ENCODE measurements at regions not wholly inside any gene's neighbourhood (a gene's known extent, or its start where the extent isn't known, plus 50 kb on each side); places are given as distances from the start of the nearest gene placed in this dataset.

DNA sequence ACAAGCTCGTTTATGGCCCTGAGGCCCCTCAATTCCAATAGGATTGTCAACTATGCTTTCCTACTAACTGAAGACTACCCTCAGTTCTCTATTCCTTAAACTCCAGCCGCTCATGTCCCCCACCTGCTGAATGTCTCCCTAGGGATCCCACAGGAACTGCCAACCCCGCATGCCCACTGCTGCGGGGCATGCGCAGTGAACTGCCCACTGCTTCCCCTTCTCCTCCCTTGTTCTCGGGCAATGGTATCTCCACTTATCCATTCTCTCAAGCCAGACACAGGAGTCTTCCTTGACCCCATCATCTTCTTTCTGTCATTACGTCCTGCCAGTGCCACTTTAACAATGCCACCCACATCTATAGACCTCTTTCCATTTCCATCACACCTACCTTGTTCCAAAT lies 90.0 kb downstream of the FGF18 start:
- Mint-ChIP-seq H3K4me1 (no peaks in the 10 kb centered on the region), H3K9me3 (no peaks in the 10 kb centered on the region), H3K27me3 (peaks cover 5% of the 10 kb centered on the region), H3K27ac (no peak overlapping the region), H3K4me3 (no peak overlapping the region), H3K36me3 (no peaks in the 10 kb centered on the region)
- DNase-seq, result no peak

DNA sequence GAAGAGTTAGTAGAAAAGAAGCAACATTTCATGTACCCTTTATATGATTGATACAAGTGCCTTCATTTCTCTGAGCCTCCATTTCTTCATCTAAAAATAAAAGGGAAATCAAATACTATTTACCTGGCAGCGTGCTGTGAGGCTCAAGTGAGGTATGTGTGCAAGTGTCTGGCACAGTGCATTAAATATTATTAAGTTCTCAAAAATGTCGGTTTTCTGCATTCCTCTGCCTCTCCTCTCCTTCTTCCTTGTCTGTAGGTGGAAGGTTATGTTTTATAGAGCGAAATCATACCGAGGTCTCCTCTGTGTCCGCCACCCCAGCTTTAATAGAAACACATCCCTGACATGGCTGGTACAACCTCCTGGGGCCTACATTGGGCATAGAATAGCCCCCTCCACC lies 93.0 kb downstream of the FGF18 start:
- no peak overlapping the region for H3K27ac Mint-ChIP-seq
- H3K36me3 Mint-ChIP-seq, result no peaks in the 10 kb centered on the region
- H3K9me3 Mint-ChIP-seq, result no peaks in the 10 kb centered on the region
- no peaks in the 10 kb centered on the region for H3K4me1 Mint-ChIP-seq
- H3K4me3 Mint-ChIP-seq, result no peak overlapping the region
- DNase-seq, result no peak
- peaks cover 5% of the 10 kb centered on the region for H3K27me3 Mint-ChIP-seq

GRCh38 chr5:171513591-171513990 lies 94.1 kb downstream of the FGF18 start:
- Mint-ChIP-seq H3K36me3 (no peaks in the 10 kb centered on the region), H3K27ac (no peak overlapping the region), H3K4me1 (no peaks in the 10 kb centered on the region), H3K27me3 (peaks cover 5% of the 10 kb centered on the region), H3K4me3 (no peak overlapping the region), H3K9me3 (no peaks in the 10 kb centered on the region)
- no peak for DNase-seq

DNA sequence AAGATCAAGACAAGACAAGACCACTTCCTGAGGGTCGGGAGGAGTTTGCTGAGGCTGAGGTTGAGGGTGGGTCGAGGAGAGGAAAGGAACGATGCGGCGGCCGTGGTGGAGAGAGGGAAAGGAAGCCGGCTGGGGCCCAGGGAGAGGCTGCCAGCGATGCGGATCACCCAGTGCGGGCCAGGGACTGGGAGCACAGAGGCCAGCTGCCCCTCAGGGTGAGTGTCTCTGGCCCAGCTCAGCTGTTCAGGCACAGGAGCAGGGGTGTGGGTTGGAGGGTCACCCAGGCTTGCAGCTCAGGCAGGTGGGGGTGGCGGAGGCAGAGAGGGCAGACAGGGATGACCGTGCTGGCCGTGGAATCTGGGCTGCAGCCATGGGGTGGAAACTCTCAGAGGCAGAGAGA lies 99.5 kb downstream of the FGF18 start:
- H3K9me3 Mint-ChIP-seq, result no peaks in the 10 kb centered on the region
- no peak overlapping the region for H3K27ac Mint-ChIP-seq
- no peaks in the 10 kb centered on the region for H3K4me1 Mint-ChIP-seq
- no peaks in the 10 kb centered on the region for H3K36me3 Mint-ChIP-seq
- H3K4me3 Mint-ChIP-seq, result no peak overlapping the region
- no peaks in the 10 kb centered on the region for H3K27me3 Mint-ChIP-seq
- DNase-seq, result no peak

- H3K4me3 Mint-ChIP-seq, result no peak overlapping the region
- no peak overlapping the region for H3K27ac Mint-ChIP-seq
- no peaks in the 10 kb centered on the region for H3K36me3 Mint-ChIP-seq
- no peaks in the 10 kb centered on the region for H3K27me3 Mint-ChIP-seq
- H3K4me1 Mint-ChIP-seq, result no peaks in the 10 kb centered on the region
- H3K9me3 Mint-ChIP-seq, result no peaks in the 10 kb centered on the region
- DNase-seq, result no peak
Measured at GRCh38 chr5:171520300-171521174, 101.1 kb downstream of the FGF18 start.

GRCh38 chr5:171521219-171521633 lies 101.8 kb downstream of the FGF18 start:
- no peak overlapping the region for H3K4me3 Mint-ChIP-seq
- no peaks in the 10 kb centered on the region for H3K4me1 Mint-ChIP-seq
- no peaks in the 10 kb centered on the region for H3K36me3 Mint-ChIP-seq
- H3K27me3 Mint-ChIP-seq, result no peaks in the 10 kb centered on the region
- no peak overlapping the region for H3K27ac Mint-ChIP-seq
- no peak for DNase-seq
- no peaks in the 10 kb centered on the region for H3K9me3 Mint-ChIP-seq

GRCh38 chr5:171521679-171522078 lies 102.2 kb downstream of the FGF18 start:
- H3K4me3 Mint-ChIP-seq, result no peak overlapping the region
- H3K27me3 Mint-ChIP-seq, result no peaks in the 10 kb centered on the region
- no peak overlapping the region for H3K27ac Mint-ChIP-seq
- H3K9me3 Mint-ChIP-seq, result no peaks in the 10 kb centered on the region
- H3K36me3 Mint-ChIP-seq, result no peaks in the 10 kb centered on the region
- H3K4me1 Mint-ChIP-seq, result no peaks in the 10 kb centered on the region
- no peak for DNase-seq

GRCh38 chr5:171523781-171524180 lies 104.3 kb downstream of the FGF18 start:
- Mint-ChIP-seq H3K36me3 (no peaks in the 10 kb centered on the region), H3K27me3 (no peaks in the 10 kb centered on the region), H3K9me3 (no peaks in the 10 kb centered on the region), H3K4me1 (no peaks in the 10 kb centered on the region), H3K27ac (no peak overlapping the region), H3K4me3 (no peak overlapping the region)
- DNase-seq, result no peak

DNA sequence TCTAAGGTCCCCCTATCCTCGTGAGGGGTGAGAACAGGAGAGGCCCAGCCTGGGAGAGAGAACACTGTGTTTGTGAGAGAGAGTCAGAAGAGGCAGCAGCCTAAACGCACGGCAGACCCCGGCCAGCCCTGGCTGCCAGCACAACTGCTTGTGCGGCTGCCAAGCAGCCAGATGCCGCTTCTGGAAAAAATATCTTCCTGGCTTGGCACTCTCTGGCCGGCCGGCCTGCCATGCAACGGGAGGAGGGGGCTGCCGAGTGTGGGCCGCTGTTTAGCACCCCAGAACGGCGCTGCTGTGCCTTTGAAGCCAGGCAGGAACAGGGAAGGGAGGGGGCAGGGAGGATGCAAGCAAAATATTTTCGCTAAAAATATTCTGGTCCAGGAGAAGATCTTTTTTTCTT lies 105.0 kb downstream of the FGF18 start:
- DNase-seq, result no peak
- no peak overlapping the region for H3K27ac Mint-ChIP-seq
- H3K4me3 Mint-ChIP-seq, result no peak overlapping the region
- H3K4me1 Mint-ChIP-seq, result no peaks in the 10 kb centered on the region
- no peaks in the 10 kb centered on the region for H3K36me3 Mint-ChIP-seq
- H3K9me3 Mint-ChIP-seq, result no peaks in the 10 kb centered on the region
- no peaks in the 10 kb centered on the region for H3K27me3 Mint-ChIP-seq

GRCh38 chr5:171525085-171525484 lies 105.6 kb downstream of the FGF18 start:
- H3K36me3 Mint-ChIP-seq, result no peaks in the 10 kb centered on the region
- no peaks in the 10 kb centered on the region for H3K4me1 Mint-ChIP-seq
- H3K27ac Mint-ChIP-seq, result no peak overlapping the region
- H3K27me3 Mint-ChIP-seq, result no peaks in the 10 kb centered on the region
- no peaks in the 10 kb centered on the region for H3K9me3 Mint-ChIP-seq
- no peak for DNase-seq
- H3K4me3 Mint-ChIP-seq, result no peak overlapping the region

GRCh38 chr5:171528036-171528435 lies 108.6 kb downstream of the FGF18 start:
- H3K27me3 Mint-ChIP-seq, result no peaks in the 10 kb centered on the region
- H3K27ac Mint-ChIP-seq, result no peak overlapping the region
- no peaks in the 10 kb centered on the region for H3K4me1 Mint-ChIP-seq
- no peaks in the 10 kb centered on the region for H3K36me3 Mint-ChIP-seq
- no peak for DNase-seq
- no peak overlapping the region for H3K4me3 Mint-ChIP-seq
- H3K9me3 Mint-ChIP-seq, result no peaks in the 10 kb centered on the region

- no peaks in the 10 kb centered on the region for H3K36me3 Mint-ChIP-seq
- no peaks in the 10 kb centered on the region for H3K4me1 Mint-ChIP-seq
- no peak for DNase-seq
- no peaks in the 10 kb centered on the region for H3K9me3 Mint-ChIP-seq
- peaks cover 3% of the 10 kb centered on the region for H3K27me3 Mint-ChIP-seq
- no peak overlapping the region for H3K4me3 Mint-ChIP-seq
- H3K27ac Mint-ChIP-seq, result no peak overlapping the region
Measured at GRCh38 chr5:171528865-171529614, 109.6 kb downstream of the FGF18 start.

DNA sequence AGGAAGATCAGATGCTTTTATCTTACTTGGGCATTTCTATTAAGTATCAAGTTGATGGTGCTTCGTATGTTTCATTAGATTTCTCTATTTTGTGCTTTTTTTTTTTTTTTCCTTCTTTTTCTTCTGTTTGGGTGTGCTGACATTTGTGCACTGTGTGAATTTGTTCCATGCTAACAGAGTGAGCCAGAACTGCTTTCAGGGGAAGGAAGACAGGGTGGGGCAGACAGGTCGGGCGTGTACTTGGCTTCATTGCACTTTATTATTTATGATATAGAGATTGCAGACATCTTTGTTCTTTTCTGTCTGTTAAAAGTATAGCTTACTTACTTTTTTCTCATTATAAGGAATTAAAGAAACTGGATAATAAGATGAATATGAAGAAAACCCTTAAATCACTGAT lies 112.2 kb downstream of the FGF18 start:
- no peaks in the 10 kb centered on the region for H3K4me1 Mint-ChIP-seq
- H3K27ac Mint-ChIP-seq, result no peak overlapping the region

DNA sequence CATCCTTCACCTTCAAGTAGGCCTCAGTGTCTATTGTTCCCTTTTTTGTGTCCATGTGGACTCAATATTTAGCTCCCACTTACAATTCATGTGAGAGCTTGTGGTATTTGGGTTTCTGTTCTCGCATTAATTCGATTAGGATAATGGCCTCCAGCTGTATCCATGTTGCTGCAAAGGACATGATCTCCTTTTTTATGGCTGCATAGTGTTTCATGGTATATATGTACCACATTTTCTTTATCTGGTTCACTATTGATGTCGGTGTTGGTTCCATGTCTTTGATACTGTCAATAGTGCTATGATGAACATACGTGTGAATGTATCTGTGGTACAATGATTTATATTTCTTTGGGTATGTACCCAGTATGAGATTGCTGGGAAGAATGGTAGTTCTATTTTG lies 113.7 kb downstream of the FGF18 start:
- peaks cover 17% of the 10 kb centered on the region for H3K27me3 Mint-ChIP-seq
- DNase-seq, result no peak
- H3K9me3 Mint-ChIP-seq, result no peaks in the 10 kb centered on the region
- no peak overlapping the region for H3K4me3 Mint-ChIP-seq
- H3K36me3 Mint-ChIP-seq, result no peaks in the 10 kb centered on the region
- H3K27ac Mint-ChIP-seq, result no peak overlapping the region
- no peaks in the 10 kb centered on the region for H3K4me1 Mint-ChIP-seq

More for the DNA sequence above, 112.2 kb downstream of the FGF18 start:
- Mint-ChIP-seq H3K27me3 (peaks cover 15% of the 10 kb centered on the region), H3K4me3 (no peak overlapping the region), H3K9me3 (no peaks in the 10 kb centered on the region), H3K36me3 (no peaks in the 10 kb centered on the region)
- DNase-seq, result no peak

- Mint-ChIP-seq H3K9me3 (no peaks in the 10 kb centered on the region), H3K27ac (no peak overlapping the region), H3K27me3 (peaks cover 17% of the 10 kb centered on the region), H3K4me1 (no peaks in the 10 kb centered on the region), H3K4me3 (no peak overlapping the region), H3K36me3 (no peaks in the 10 kb centered on the region)
- DNase-seq, result no peak
Measured at GRCh38 chr5:171534043-171534895, 114.8 kb downstream of the FGF18 start.
